ENCODE measurements at regions not wholly inside any gene's neighbourhood (a gene's known extent, or its start where the extent isn't known, plus 50 kb on each side); places are given as distances from the start of the nearest gene placed in this dataset.

- no peaks in the 10 kb centered on the region for H3K36me3 Mint-ChIP-seq
- no peaks in the 10 kb centered on the region for H3K4me1 Mint-ChIP-seq
- H3K4me3 Mint-ChIP-seq = no peak overlapping the region
- no peaks in the 10 kb centered on the region for H3K27me3 Mint-ChIP-seq
- DNase-seq = no peak
- no peak overlapping the region for H3K27ac Mint-ChIP-seq
- H3K9me3 Mint-ChIP-seq = no peaks in the 10 kb centered on the region
Measured at GRCh38 chr4:31366041-31366440, 645.9 kb downstream of the PCDH7 start.

- DNase-seq = no peak
- H3K36me3 Mint-ChIP-seq = no peaks in the 10 kb centered on the region
- H3K4me3 Mint-ChIP-seq = no peak overlapping the region
- no peaks in the 10 kb centered on the region for H3K4me1 Mint-ChIP-seq
- no peak overlapping the region for H3K27ac Mint-ChIP-seq
- H3K9me3 Mint-ChIP-seq = no peaks in the 10 kb centered on the region
- H3K27me3 Mint-ChIP-seq = no peaks in the 10 kb centered on the region
Measured at GRCh38 chr4:31370866-31371465, 650.8 kb downstream of the PCDH7 start.

- no peaks in the 10 kb centered on the region for H3K36me3 Mint-ChIP-seq
- H3K27me3 Mint-ChIP-seq = no peaks in the 10 kb centered on the region
- no peaks in the 10 kb centered on the region for H3K4me1 Mint-ChIP-seq
- no peaks in the 10 kb centered on the region for H3K9me3 Mint-ChIP-seq
- H3K27ac Mint-ChIP-seq = no peak overlapping the region
- no peak for DNase-seq
- H3K4me3 Mint-ChIP-seq = no peak overlapping the region
Measured at GRCh38 chr4:31374256-31374960, 654.2 kb downstream of the PCDH7 start.

GRCh38 chr4:31375936-31376335 lies 655.8 kb downstream of the PCDH7 start:
- Mint-ChIP-seq H3K9me3 (peaks cover 3% of the 10 kb centered on the region), H3K27ac (no peak overlapping the region), H3K4me1 (no peaks in the 10 kb centered on the region), H3K36me3 (no peaks in the 10 kb centered on the region), H3K27me3 (no peaks in the 10 kb centered on the region), H3K4me3 (no peak overlapping the region)
- DNase-seq = no peak

GRCh38 chr4:31379364-31379763 lies 659.2 kb downstream of the PCDH7 start:
- H3K36me3 Mint-ChIP-seq = no peaks in the 10 kb centered on the region
- H3K4me1 Mint-ChIP-seq = no peaks in the 10 kb centered on the region
- no peak overlapping the region for H3K4me3 Mint-ChIP-seq
- H3K9me3 Mint-ChIP-seq = peaks cover 3% of the 10 kb centered on the region
- DNase-seq = no peak
- H3K27me3 Mint-ChIP-seq = no peaks in the 10 kb centered on the region
- no peak overlapping the region for H3K27ac Mint-ChIP-seq

GRCh38 chr4:31383767-31384166 lies 663.6 kb downstream of the PCDH7 start:
- Mint-ChIP-seq H3K4me3 (no peak overlapping the region), H3K4me1 (no peaks in the 10 kb centered on the region), H3K9me3 (peaks cover 3% of the 10 kb centered on the region), H3K27me3 (no peaks in the 10 kb centered on the region), H3K27ac (no peak overlapping the region), H3K36me3 (no peaks in the 10 kb centered on the region)
- no peak for DNase-seq

GRCh38 chr4:31390849-31391248 lies 670.7 kb downstream of the PCDH7 start:
- Mint-ChIP-seq H3K36me3 (no peaks in the 10 kb centered on the region), H3K9me3 (peaks cover 2% of the 10 kb centered on the region), H3K27me3 (no peaks in the 10 kb centered on the region), H3K4me1 (no peaks in the 10 kb centered on the region), H3K27ac (no peak overlapping the region), H3K4me3 (no peak overlapping the region)
- no peak for DNase-seq

GRCh38 chr4:31391976-31392375 lies 671.8 kb downstream of the PCDH7 start:
- Mint-ChIP-seq H3K27me3 (no peaks in the 10 kb centered on the region), H3K9me3 (peaks cover 2% of the 10 kb centered on the region), H3K36me3 (no peaks in the 10 kb centered on the region), H3K27ac (no peak overlapping the region), H3K4me1 (no peaks in the 10 kb centered on the region), H3K4me3 (no peak overlapping the region)
- no peak for DNase-seq

GRCh38 chr4:31392923-31393322 lies 672.8 kb downstream of the PCDH7 start:
- Mint-ChIP-seq H3K4me1 (no peaks in the 10 kb centered on the region), H3K9me3 (peaks cover 2% of the 10 kb centered on the region), H3K36me3 (no peaks in the 10 kb centered on the region), H3K27ac (no peak overlapping the region), H3K27me3 (no peaks in the 10 kb centered on the region), H3K4me3 (no peak overlapping the region)
- DNase-seq = no peak

GRCh38 chr4:31408121-31408520 lies 688.0 kb downstream of the PCDH7 start:
- Mint-ChIP-seq H3K36me3 (no peaks in the 10 kb centered on the region), H3K4me3 (no peak overlapping the region), H3K4me1 (no peaks in the 10 kb centered on the region), H3K9me3 (peaks cover 2% of the 10 kb centered on the region), H3K27ac (no peak overlapping the region), H3K27me3 (no peaks in the 10 kb centered on the region)
- DNase-seq = no peak

GRCh38 chr4:31411565-31411964 lies 691.4 kb downstream of the PCDH7 start:
- Mint-ChIP-seq H3K36me3 (no peaks in the 10 kb centered on the region), H3K4me1 (no peaks in the 10 kb centered on the region), H3K27me3 (no peaks in the 10 kb centered on the region), H3K27ac (no peak overlapping the region), H3K4me3 (no peak overlapping the region), H3K9me3 (no peaks in the 10 kb centered on the region)
- no peak for DNase-seq

- Mint-ChIP-seq H3K27me3 (no peaks in the 10 kb centered on the region), H3K4me1 (no peaks in the 10 kb centered on the region)
Measured at GRCh38 chr4:31415629-31416028, 695.5 kb downstream of the PCDH7 start.

GRCh38 chr4:31416498-31416897 lies 696.3 kb downstream of the PCDH7 start:
- no peaks in the 10 kb centered on the region for H3K27me3 Mint-ChIP-seq
- DNase-seq = no peak
- no peak overlapping the region for H3K4me3 Mint-ChIP-seq
- no peaks in the 10 kb centered on the region for H3K36me3 Mint-ChIP-seq
- H3K4me1 Mint-ChIP-seq = no peaks in the 10 kb centered on the region
- H3K27ac Mint-ChIP-seq = no peak overlapping the region
- H3K9me3 Mint-ChIP-seq = no peaks in the 10 kb centered on the region

More at GRCh38 chr4:31415629-31416028, 695.5 kb downstream of the PCDH7 start:
- no peak overlapping the region for H3K27ac Mint-ChIP-seq
- DNase-seq = no peak
- no peaks in the 10 kb centered on the region for H3K9me3 Mint-ChIP-seq
- no peaks in the 10 kb centered on the region for H3K36me3 Mint-ChIP-seq
- H3K4me3 Mint-ChIP-seq = no peak overlapping the region

- Mint-ChIP-seq H3K27ac (no peak overlapping the region), H3K4me1 (no peaks in the 10 kb centered on the region), H3K27me3 (no peaks in the 10 kb centered on the region), H3K4me3 (no peak overlapping the region), H3K36me3 (no peaks in the 10 kb centered on the region), H3K9me3 (no peaks in the 10 kb centered on the region)
- no peak for DNase-seq
Measured at GRCh38 chr4:31417040-31417439, 696.9 kb downstream of the PCDH7 start.

- no peaks in the 10 kb centered on the region for H3K4me1 Mint-ChIP-seq
- no peaks in the 10 kb centered on the region for H3K9me3 Mint-ChIP-seq
- no peaks in the 10 kb centered on the region for H3K27me3 Mint-ChIP-seq
- no peak for DNase-seq
- H3K27ac Mint-ChIP-seq = no peak overlapping the region
- no peaks in the 10 kb centered on the region for H3K36me3 Mint-ChIP-seq
- no peak overlapping the region for H3K4me3 Mint-ChIP-seq
Measured at GRCh38 chr4:31422006-31422405, 701.8 kb downstream of the PCDH7 start.

- DNase-seq = no peak
- Mint-ChIP-seq H3K4me3 (no peak overlapping the region), H3K27me3 (no peaks in the 10 kb centered on the region), H3K4me1 (no peaks in the 10 kb centered on the region), H3K27ac (no peak overlapping the region), H3K9me3 (peaks cover 3% of the 10 kb centered on the region), H3K36me3 (no peaks in the 10 kb centered on the region)
Measured at GRCh38 chr4:31427691-31428090, 707.5 kb downstream of the PCDH7 start.
